ENCODE measurements at regions not wholly inside any gene's neighbourhood (a gene's known extent, or its start where the extent isn't known, plus 50 kb on each side); places are given as distances from the start of the nearest gene placed in this dataset.
"Not testable (repeated sequence)": the region's sequence is repeated elsewhere in the genome, so short reads cannot be mapped to it uniquely, and the experiment has no call there.

GRCh38 chr17:13851889-13852288, 217.4 kb upstream of the COX10 start:
- Mint-ChIP-seq H3K27me3 (ENCODE audit: low read depth, unreplicated experiment) (no peaks in the 10 kb centered on the region), H3K4me1 (ENCODE audit: low read depth, unreplicated experiment) (no peaks in the 10 kb centered on the region), H3K36me3 (ENCODE audit: low read depth, unreplicated experiment) (no peaks in the 10 kb centered on the region), H3K27ac (ENCODE audit: unreplicated experiment) (no peak overlapping the region), H3K4me3 (ENCODE audit: unreplicated experiment) (no peak overlapping the region), H3K9me3 (ENCODE audit: unreplicated experiment) (peaks cover 3% of the 10 kb centered on the region)
- no peak overlapping the region for H3K9ac ChIP-seq (ENCODE audit: low read length)
- H2AFZ ChIP-seq (ENCODE audit: low read depth, low read length), result no peak overlapping the region
- H3K4me1 ChIP-seq (ENCODE audit: insufficient read depth, low read length), result no peaks in the 10 kb centered on the region
- H4K20me1 ChIP-seq (ENCODE audit: insufficient read depth, low read length), result no peaks in the 10 kb centered on the region
- no peaks in the 10 kb centered on the region for H3K36me3 ChIP-seq (ENCODE audit: insufficient read depth, low read length)
- no peaks in the 10 kb centered on the region for H3K27me3 ChIP-seq (ENCODE audit: insufficient read depth, low read length)
- TF ChIP-seq CTCF (IDR thresholded peaks at IDR 0.05; ENCODE audit: insufficient read depth, low read depth, low read length) (no peak), EZH2 (IDR thresholded peaks at IDR 0.05; ENCODE audit: insufficient read depth, low read length) (no peak)
- no peaks in the 10 kb centered on the region for H3K79me2 ChIP-seq (ENCODE audit: insufficient read depth, low read length)
- no peak overlapping the region for H3K4me2 ChIP-seq (ENCODE audit: low read length)
- H3K9me3 ChIP-seq (ENCODE audit: insufficient read depth, low read depth, low read length), result no peaks in the 10 kb centered on the region
- no peak for FAIRE-seq
- H3K27ac ChIP-seq (ENCODE audit: low read depth, low read length), result no peak overlapping the region
- no peak for DNase-seq (ENCODE audit: low read depth)
- no peak overlapping the region for H3K4me3 ChIP-seq (ENCODE audit: insufficient read depth, low read depth, low read length)

- not testable (repeated sequence) for H3K27ac ChIP-seq (ENCODE audit: low read depth, low read length); H3K4me3 Mint-ChIP-seq (ENCODE audit: unreplicated experiment); H3K4me2 ChIP-seq (ENCODE audit: low read length); H3K36me3 ChIP-seq (ENCODE audit: insufficient read depth, low read length); H3K4me3 ChIP-seq (ENCODE audit: insufficient read depth, low read depth, low read length); H3K9me3 ChIP-seq (ENCODE audit: insufficient read depth, low read depth, low read length); FAIRE-seq; H3K79me2 ChIP-seq (ENCODE audit: insufficient read depth, low read length); H3K4me1 ChIP-seq (ENCODE audit: insufficient read depth, low read length); H4K20me1 ChIP-seq (ENCODE audit: insufficient read depth, low read length); H3K36me3 Mint-ChIP-seq (ENCODE audit: low read depth, unreplicated experiment); H3K4me1 Mint-ChIP-seq (ENCODE audit: low read depth, unreplicated experiment); H2AFZ ChIP-seq (ENCODE audit: low read depth, low read length); H3K27ac Mint-ChIP-seq (ENCODE audit: unreplicated experiment); H3K27me3 ChIP-seq (ENCODE audit: insufficient read depth, low read length); H3K27me3 Mint-ChIP-seq (ENCODE audit: low read depth, unreplicated experiment); DNase-seq (ENCODE audit: low read depth); H3K9ac ChIP-seq (ENCODE audit: low read length)
- H3K9me3 Mint-ChIP-seq (ENCODE audit: unreplicated experiment), result peaks cover 17% of the 10 kb centered on the region
Measured at GRCh38 chr17:13855730-13856129, 213.6 kb upstream of the COX10 start.

GRCh38 chr17:13862346-13862745, 207.0 kb upstream of the COX10 start:
- Mint-ChIP-seq H3K27me3 (ENCODE audit: low read depth, unreplicated experiment) (no peaks in the 10 kb centered on the region), H3K36me3 (ENCODE audit: low read depth, unreplicated experiment) (peaks cover 2% of the 10 kb centered on the region), H3K4me3 (ENCODE audit: unreplicated experiment) (no peak overlapping the region), H3K27ac (ENCODE audit: unreplicated experiment) (no peak overlapping the region), H3K9me3 (ENCODE audit: unreplicated experiment) (peaks cover 17% of the 10 kb centered on the region), H3K4me1 (ENCODE audit: low read depth, unreplicated experiment) (peaks cover 6% of the 10 kb centered on the region)
- FAIRE-seq, result no peak
- TF ChIP-seq CTCF (IDR thresholded peaks at IDR 0.05; ENCODE audit: insufficient read depth, low read depth, low read length) (no peak), EZH2 (IDR thresholded peaks at IDR 0.05; ENCODE audit: insufficient read depth, low read length) (no peak)
- Histone ChIP-seq H3K27ac (ENCODE audit: low read depth, low read length) (no peak overlapping the region), H3K4me1 (ENCODE audit: insufficient read depth, low read length) (no peaks in the 10 kb centered on the region), H3K9me3 (ENCODE audit: insufficient read depth, low read depth, low read length) (no peaks in the 10 kb centered on the region), H2AFZ (ENCODE audit: low read depth, low read length) (no peak overlapping the region), H3K4me2 (ENCODE audit: low read length) (no peak overlapping the region), H4K20me1 (ENCODE audit: insufficient read depth, low read length) (no peaks in the 10 kb centered on the region), H3K9ac (ENCODE audit: low read length) (no peak overlapping the region), H3K27me3 (ENCODE audit: insufficient read depth, low read length) (no peaks in the 10 kb centered on the region), H3K36me3 (ENCODE audit: insufficient read depth, low read length) (no peaks in the 10 kb centered on the region), H3K4me3 (ENCODE audit: insufficient read depth, low read depth, low read length) (no peak overlapping the region), H3K79me2 (ENCODE audit: insufficient read depth, low read length) (no peaks in the 10 kb centered on the region)
- no peak for DNase-seq (ENCODE audit: low read depth)
